Liver (tissue), 8 donors: ENCODE measurements at regions not wholly inside any gene's neighbourhood (a gene's known extent, or its start where the extent isn't known, plus 50 kb on each side); places are given as distances from the start of the nearest gene placed in this dataset.

Experiments
- DNase-seq: peaks from one replicate; pipeline ENCODE4 v3.0.0-alpha.2; 2017; ENCODE audit warnings: low spot score
- H3K27ac ChIP-seq, 2 donors: one replicate each; pipeline ENCODE4 v1.7.0; 2013; ENCODE audit warnings: inconsistent platforms in 2 of 2, low read length in 2 of 2, control low read depth in 1 of 2, low read depth in 1 of 2, mild to moderate bottlenecking in 1 of 2
- H3K27me3 ChIP-seq, 4 donors: one replicate each; pipeline versions ENCODE4 v1.6.1 to v1.7.0; 2013; ENCODE audit warnings: low read length in 3 of 4, inconsistent platforms in 1 of 4, mild to moderate bottlenecking in 1 of 4, moderate library complexity in 1 of 4; ENCODE audit not compliant: control insufficient read depth in 4 of 4, insufficient read depth in 4 of 4
- H3K36me3 ChIP-seq, 4 donors: one replicate each; pipeline versions ENCODE4 v1.6.1 to v1.7.0; 2013; ENCODE audit warnings: low read length in 3 of 4, mild to moderate bottlenecking in 3 of 4, low read depth in 1 of 4, moderate library complexity in 1 of 4; ENCODE audit not compliant: control insufficient read depth in 4 of 4, insufficient read depth in 3 of 4
- H3K4me1 ChIP-seq, 4 donors: one replicate each; pipeline versions ENCODE4 v1.6.1 to v1.7.0; 2013; ENCODE audit warnings: low read length in 3 of 4, mild to moderate bottlenecking in 3 of 4, moderate library complexity in 1 of 4; ENCODE audit not compliant: control insufficient read depth in 4 of 4, insufficient read depth in 4 of 4
- H3K4me3 ChIP-seq, 3 donors: one replicate each; pipeline versions ENCODE4 v1.6.1 to v1.7.0; 2013; ENCODE audit warnings: low read length in 3 of 3, control low read depth in 1 of 3, low read depth in 1 of 3, mild to moderate bottlenecking in 1 of 3
- H3K9ac ChIP-seq, 2 donors: one replicate each; pipeline ENCODE4 v1.7.0; 2013; ENCODE audit warnings: low read length in 2 of 2, mild to moderate bottlenecking in 2 of 2, moderate library complexity in 2 of 2, control low read depth in 1 of 2, low read depth in 1 of 2
- H3K9me3 ChIP-seq, 4 donors: one replicate each; pipeline versions ENCODE4 v1.6.1 to v1.7.0; 2013; ENCODE audit warnings: low read length in 3 of 4; ENCODE audit not compliant: control insufficient read depth in 4 of 4
- ATF3 ChIP-seq: IDR thresholded peaks from 2 replicates; pipeline ENCODE4 v1.6.1; 2016; ENCODE audit warnings: antibody characterized with exemption
- CTCF ChIP-seq: fragments of 150-350 bp; IDR thresholded peaks from 2 replicates; pipeline ENCODE4 v1.5.1; 2017; ENCODE audit warnings: improper control_type of control experiment, low read depth, low read length; ENCODE audit not compliant: missing input control
- EGR1 ChIP-seq, 2 donors: IDR thresholded peaks; 2 replicates each; pipeline ENCODE4 v1.6.1; 2016 to 2018; ENCODE audit warnings: antibody characterized with exemption in 2 of 2, low read depth in 2 of 2
- FOXA1 ChIP-seq: IDR thresholded peaks from 2 replicates; pipeline ENCODE4 v1.6.1; 2016; ENCODE audit warnings: antibody characterized with exemption
- FOXA2 ChIP-seq: IDR thresholded peaks from 2 replicates; pipeline ENCODE4 v1.6.1; 2016; ENCODE audit warnings: antibody characterized with exemption
- GABPA ChIP-seq, 2 donors: IDR thresholded peaks in 1 of 2; conservative IDR thresholded peaks in 1 of 2; 2 replicates each; pipeline ENCODE4 v1.6.1; 2016; ENCODE audit warnings: antibody characterized with exemption in 2 of 2, mild to moderate bottlenecking in 1 of 2, moderate library complexity in 1 of 2
- HNF4A ChIP-seq, 2 donors: conservative IDR thresholded peaks; 2 replicates each; pipeline ENCODE4 v1.6.1; 2016; ENCODE audit warnings: antibody characterized with exemption in 2 of 2, mild to moderate bottlenecking in 2 of 2
- JUND ChIP-seq, 2 donors: IDR thresholded peaks; 2 replicates each; pipeline ENCODE4 v1.6.1; 2016; ENCODE audit warnings: antibody characterized with exemption in 2 of 2
- MAX ChIP-seq: IDR thresholded peaks from 2 replicates; pipeline ENCODE4 v1.6.1; 2016; ENCODE audit warnings: antibody characterized with exemption
- NR2F2 ChIP-seq: IDR thresholded peaks from 2 replicates; pipeline ENCODE4 v1.6.1; 2016; ENCODE audit warnings: antibody characterized with exemption
- RAD21 ChIP-seq, 2 donors: IDR thresholded peaks; 2 replicates each; pipeline ENCODE4 v1.6.1; 2016; ENCODE audit warnings: antibody characterized with exemption in 2 of 2, mild to moderate bottlenecking in 2 of 2
- REST ChIP-seq: IDR thresholded peaks from 2 replicates; pipeline ENCODE4 v1.6.1; 2016; ENCODE audit warnings: antibody characterized with exemption, mild to moderate bottlenecking
- RXRA ChIP-seq, 2 donors: IDR thresholded peaks; 2 replicates each; pipeline ENCODE4 v1.6.1; 2017 to 2018; ENCODE audit warnings: antibody characterized with exemption in 2 of 2, mild to moderate bottlenecking in 1 of 2
- TAF1 ChIP-seq: conservative IDR thresholded peaks from 2 replicates; pipeline ENCODE4 v1.6.1; 2016; ENCODE audit warnings: antibody characterized with exemption, mild to moderate bottlenecking
- ZBTB33 ChIP-seq: IDR thresholded peaks from 2 replicates; pipeline ENCODE4 v1.6.1; 2016; ENCODE audit warnings: antibody characterized with exemption
- WGBS: extraction: QIAGEN DNeasy Blood & Tissue Kit; methylation state at CpG from one replicate; pipeline ENCODE4 v1.1.7; 2013; 5-methylcytosine and 5-hydroxymethylcytosine counted together
- donor health status: healthy.
- donor health status: healthy.
- donor health status: healthy.
- donor health status: healthy.
- donor health status: healthy.

- Histone ChIP-seq H3K4me1 (no peaks in the 10 kb centered on the region), H3K4me3 (no peak overlapping the region), H3K9me3 (no peaks in the 10 kb centered on the region), H3K27ac (no peak overlapping the region), H3K36me3 (no peaks in the 10 kb centered on the region), H3K9ac (no peak overlapping the region), H3K27me3 (no peaks in the 10 kb centered on the region)
- TF ChIP-seq TAF1, result no peak
- TF ChIP-seq NR2F2, result no peak
- TF ChIP-seq REST, result no peak
- TF ChIP-seq MAX, result no peak
- no peak for TF ChIP-seq EGR1 (IDR thresholded peaks at IDR 0.05; ENCODE audit: low read depth in 2 of 2)
- TF ChIP-seq JUND (IDR thresholded peaks at IDR 0.05), result no peak
- TF ChIP-seq RAD21 (IDR thresholded peaks at IDR 0.05), result no peak
- no peak for TF ChIP-seq ATF3
- TF ChIP-seq CTCF, result no peak
- TF ChIP-seq FOXA2, result no peak
- no peak for TF ChIP-seq RXRA (IDR thresholded peaks at IDR 0.05)
- TF ChIP-seq FOXA1, result no peak
- TF ChIP-seq ZBTB33, result no peak
- DNase-seq, result no peak
These were observed 191.6 kb upstream of the GALNTL6 start for GRCh38 chr4:171621646-171622045.

GRCh38 chr4:171612907-171613306 lies 200.3 kb upstream of the GALNTL6 start:
- Histone ChIP-seq H3K9me3 (peaks cover 0 to 9% (median 0%) of the 10 kb centered on the region in 4 donors), H3K9ac (no peak overlapping the region), H3K27ac (no peak overlapping the region), H3K4me3 (no peak overlapping the region), H3K27me3 (peaks cover 0 to 3% (median 0%) of the 10 kb centered on the region in 4 donors), H3K36me3 (no peaks in the 10 kb centered on the region), H3K4me1 (no peaks in the 10 kb centered on the region)
- 44% methylated on average over 2 of the region's 2 CpGs for WGBS
- DNase-seq, result no peak
- TF ChIP-seq ATF3 (no peak), JUND (IDR thresholded peaks at IDR 0.05) (no peak), ZBTB33 (no peak), RXRA (IDR thresholded peaks at IDR 0.05) (no peak), HNF4A (conservative IDR thresholded peaks at IDR 0.05) (no peak), FOXA2 (no peak), EGR1 (IDR thresholded peaks at IDR 0.05; ENCODE audit: low read depth in 2 of 2) (no peak), NR2F2 (no peak), RAD21 (IDR thresholded peaks at IDR 0.05) (no peak), TAF1 (no peak), GABPA (IDR thresholded peaks at IDR 0.05 in 1 of 2, conservative IDR thresholded peaks at IDR 0.05 in 1 of 2) (no peak)
